Left ventricle myocardium inferior (tissue), 1 donor: ENCODE measurements at regions not wholly inside any gene's neighbourhood (a gene's known extent, or its start where the extent isn't known, plus 50 kb on each side); places are given as distances from the start of the nearest gene placed in this dataset.

Experiments used
- DNase-seq: peaks from one replicate; pipeline ENCODE4 v3.0.0-alpha.2; 2020
- H3K27ac ChIP-seq: fragments of 200-600 bp; replicated peaks from 2 replicates; pipeline ENCODE4 v1.8.0; 2021
- H3K27me3 ChIP-seq: fragments of 200-600 bp; 2 replicates; pipeline ENCODE4 v1.8.0; 2021; ENCODE audit warnings: low read depth
- H3K36me3 ChIP-seq: fragments of 200-600 bp; 2 replicates; pipeline ENCODE4 v1.8.0; 2021
- H3K4me1 ChIP-seq: fragments of 200-600 bp; 2 replicates; pipeline ENCODE4 v1.8.0; 2021
- H3K4me3 ChIP-seq: fragments of 200-600 bp; 2 replicates; pipeline ENCODE4 v1.8.0; 2021; ENCODE audit warnings: mild to moderate bottlenecking, moderate library complexity
- H3K9me3 ChIP-seq: fragments of 200-600 bp; replicated peaks from 2 replicates; pipeline ENCODE4 v1.8.0; 2021
- CTCF ChIP-seq: fragments of 200-600 bp; IDR thresholded peaks from 2 replicates; pipeline ENCODE4 v1.8.0; 2021; ENCODE audit warnings: antibody characterized with exemption, mild to moderate bottlenecking, borderline replicate concordance
- intact Hi-C: fragments of 100-400 bp; cut with micrococcal nuclease; formaldehyde crosslinking; loops from one replicate; pipeline ENCODE4 v1.11.0; 2022
- donor health status: DM: no; HTN: yes; CAD: no; lungs with severe emphysema.

GRCh38 chr1:238485912-238486209 is 595.1 kb upstream of the ZP4 start:
- H3K4me1 ChIP-seq: no peaks in the 10 kb centered on the region
- H3K4me3 ChIP-seq: no peak overlapping the region
- no peaks in the 10 kb centered on the region for H3K9me3 ChIP-seq
- intact Hi-C loops: no loop called here
- no peaks in the 10 kb centered on the region for H3K27me3 ChIP-seq
- no peak for DNase-seq
- TF ChIP-seq CTCF: no peak
- H3K36me3 ChIP-seq: no peaks in the 10 kb centered on the region
- H3K27ac ChIP-seq: no peak overlapping the region

GRCh38 chr1:238485057-238485911 is 594.6 kb upstream of the ZP4 start:
- DNase-seq: no peak
- Histone ChIP-seq H3K4me1 (no peaks in the 10 kb centered on the region), H3K27me3 (no peaks in the 10 kb centered on the region), H3K27ac (no peak overlapping the region), H3K4me3 (no peak overlapping the region), H3K36me3 (no peaks in the 10 kb centered on the region), H3K9me3 (no peaks in the 10 kb centered on the region)
- intact Hi-C loops: no loop called here
- no peak for TF ChIP-seq CTCF

GRCh38 chr1:238484121-238484520 is 593.4 kb upstream of the ZP4 start:
- Histone ChIP-seq H3K27ac (no peak overlapping the region), H3K4me3 (no peak overlapping the region), H3K9me3 (no peaks in the 10 kb centered on the region), H3K27me3 (no peaks in the 10 kb centered on the region), H3K4me1 (no peaks in the 10 kb centered on the region), H3K36me3 (no peaks in the 10 kb centered on the region)
- no peak for TF ChIP-seq CTCF
- intact Hi-C loops: no loop called here
- DNase-seq: no peak

GRCh38 chr1:238476841-238477240 is 586.1 kb upstream of the ZP4 start:
- no peak for DNase-seq
- Histone ChIP-seq H3K36me3 (no peaks in the 10 kb centered on the region), H3K4me1 (no peaks in the 10 kb centered on the region), H3K4me3 (no peak overlapping the region), H3K27me3 (no peaks in the 10 kb centered on the region), H3K27ac (no peak overlapping the region), H3K9me3 (no peaks in the 10 kb centered on the region)
- TF ChIP-seq CTCF: no peak
- intact Hi-C loops: no loop called here

- Histone ChIP-seq H3K27ac (no peak overlapping the region), H3K4me1 (no peaks in the 10 kb centered on the region), H3K9me3 (no peaks in the 10 kb centered on the region), H3K36me3 (no peaks in the 10 kb centered on the region), H3K4me3 (no peak overlapping the region), H3K27me3 (no peaks in the 10 kb centered on the region)
- no peak for TF ChIP-seq CTCF
- intact Hi-C loops: no loop called here
- DNase-seq: no peak
These were observed 585.0 kb upstream of the ZP4 start for GRCh38 chr1:238475712-238476111.
